GM23338 (cell line): ENCODE measurements at regions not wholly inside any gene's neighbourhood (a gene's known extent, or its start where the extent isn't known, plus 50 kb on each side); places are given as distances from the start of the nearest gene placed in this dataset. TPM values are rescaled to one million over a fixed set of nuclear protein-coding genes. Genes with fewer than 3 reads are reported as not detected.

Experiments used
- small RNA-seq: library from RNA; depleted of rRNA; stranded (forward); fragments of <200 nt; gene quantifications from one replicate; pipeline ENCODE3, GENCODE V24; 2014; ENCODE audit warnings: low replicate concordance

Small RNA genes in the stretch of these regions (small RNA-seq; reads per million reads assigned to genes)
- gene RF00017 = not detected
